HG02678 (cell line): ENCODE measurements at regions not wholly inside any gene's neighbourhood (a gene's known extent, or its start where the extent isn't known, plus 50 kb on each side); places are given as distances from the start of the nearest gene placed in this dataset.

Experiments
- ATAC-seq: cut with Tn5 transposase; IDR thresholded peaks from one replicate; pipeline ENCODE4 v1.9.1; 2021; ENCODE audit warnings: mild to moderate bottlenecking, moderate library complexity; ENCODE audit not compliant: unreplicated experiment

DNA sequence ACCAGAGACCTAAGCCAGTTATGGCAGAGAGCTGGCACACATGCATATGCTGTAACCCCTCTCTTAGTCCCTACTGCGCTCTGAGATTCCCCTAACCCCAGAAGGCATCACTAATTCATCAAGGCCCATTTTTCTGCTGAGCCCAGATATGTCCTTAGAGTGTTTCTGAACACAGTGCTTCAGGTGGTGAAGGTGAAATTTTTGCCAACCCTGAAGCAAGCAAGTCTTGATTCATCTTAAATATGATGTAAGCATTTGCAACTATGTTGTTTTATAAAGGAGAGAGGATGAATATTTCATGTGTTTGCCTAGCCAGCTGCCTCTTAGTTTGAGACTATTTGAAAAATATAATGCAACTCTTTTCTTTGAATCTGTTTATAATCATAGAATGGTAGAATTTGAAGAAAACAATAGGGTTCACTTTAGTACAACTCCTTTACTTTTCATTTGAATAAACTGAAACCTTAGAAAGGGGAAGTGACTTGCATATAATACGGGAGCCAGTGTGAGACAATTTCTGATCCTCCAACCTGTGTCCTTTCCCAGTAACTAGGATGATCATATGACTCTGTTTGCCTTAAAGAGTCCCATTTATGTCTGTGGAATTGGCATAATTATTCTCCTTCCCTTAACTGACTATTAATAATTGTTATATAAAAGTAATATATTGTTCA is 194.3 kb upstream of the MTNR1B start:
- peak; percentile 43 for ATAC-seq

DNA sequence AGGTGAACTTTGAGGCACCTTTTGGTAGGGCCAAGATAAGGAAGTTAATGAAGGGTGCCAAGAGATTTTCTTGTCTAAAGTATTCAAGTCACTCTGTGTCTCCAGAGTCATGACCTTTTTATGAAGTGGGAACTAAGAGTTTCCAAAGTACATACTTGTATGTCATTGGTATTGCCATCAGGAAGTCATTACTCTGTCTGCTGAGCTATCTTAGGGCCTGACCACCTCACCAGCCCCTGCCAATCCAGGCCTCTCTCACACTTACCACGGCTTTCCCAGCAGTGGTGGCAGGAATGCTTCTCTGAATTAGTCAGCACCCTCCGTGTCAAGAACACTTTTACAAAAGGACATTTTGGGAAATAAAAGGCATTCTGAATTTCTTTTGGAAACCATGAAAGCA is 192.8 kb upstream of the MTNR1B start:
- ATAC-seq: no peak

- no peak for ATAC-seq
These were observed 189.7 kb upstream of the MTNR1B start for GRCh38 chr11:92779746-92780145.

DNA sequence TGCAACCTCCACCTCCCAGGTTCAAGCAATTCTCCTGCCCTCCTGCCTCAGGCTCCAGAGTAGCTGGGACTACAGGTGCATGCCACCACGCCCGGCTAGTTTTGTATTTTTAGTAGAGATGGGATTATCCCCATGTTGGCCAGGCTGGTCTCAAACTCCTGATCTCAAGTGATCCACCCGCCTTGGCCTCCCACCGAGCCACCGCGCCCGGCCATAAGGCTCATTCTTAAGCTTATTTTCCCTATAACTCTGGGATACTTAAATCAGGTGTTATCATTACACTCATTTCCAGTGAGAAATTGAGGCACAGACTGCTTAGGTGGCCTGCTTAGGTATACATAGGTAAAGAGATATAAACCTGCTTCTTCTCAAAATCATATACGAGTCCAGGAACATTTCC is 188.3 kb upstream of the MTNR1B start:
- ATAC-seq: no peak

GRCh38 chr11:92782806-92783205 is 186.6 kb upstream of the MTNR1B start:
- ATAC-seq: no peak

- no peak for ATAC-seq
These were observed 185.1 kb upstream of the MTNR1B start for GRCh38 chr11:92784331-92784730.

- ATAC-seq: no peak
These were observed 181.8 kb upstream of the MTNR1B start for GRCh38 chr11:92787638-92788037.

DNA sequence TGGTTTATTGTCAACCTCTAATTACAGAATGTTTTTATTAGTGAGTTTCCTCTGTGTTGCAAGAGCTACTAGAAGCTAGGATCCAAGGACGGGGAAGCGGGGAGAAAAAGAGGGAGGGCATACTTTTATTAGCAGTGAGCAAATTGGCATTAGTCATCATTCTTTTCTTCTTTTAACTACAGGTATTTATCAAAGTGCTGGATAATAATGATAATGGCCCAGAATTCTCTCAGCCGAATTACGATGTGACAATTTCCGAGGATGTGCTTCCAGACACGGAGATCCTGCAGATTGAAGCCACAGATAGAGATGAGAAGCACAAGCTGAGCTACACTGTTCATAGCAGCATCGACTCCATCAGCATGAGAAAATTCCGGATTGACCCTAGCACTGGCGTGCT is 179.7 kb upstream of the MTNR1B start:
- ATAC-seq: no peak

GRCh38 chr11:92790366-92790765 is 179.1 kb upstream of the MTNR1B start:
- ATAC-seq: no peak

DNA sequence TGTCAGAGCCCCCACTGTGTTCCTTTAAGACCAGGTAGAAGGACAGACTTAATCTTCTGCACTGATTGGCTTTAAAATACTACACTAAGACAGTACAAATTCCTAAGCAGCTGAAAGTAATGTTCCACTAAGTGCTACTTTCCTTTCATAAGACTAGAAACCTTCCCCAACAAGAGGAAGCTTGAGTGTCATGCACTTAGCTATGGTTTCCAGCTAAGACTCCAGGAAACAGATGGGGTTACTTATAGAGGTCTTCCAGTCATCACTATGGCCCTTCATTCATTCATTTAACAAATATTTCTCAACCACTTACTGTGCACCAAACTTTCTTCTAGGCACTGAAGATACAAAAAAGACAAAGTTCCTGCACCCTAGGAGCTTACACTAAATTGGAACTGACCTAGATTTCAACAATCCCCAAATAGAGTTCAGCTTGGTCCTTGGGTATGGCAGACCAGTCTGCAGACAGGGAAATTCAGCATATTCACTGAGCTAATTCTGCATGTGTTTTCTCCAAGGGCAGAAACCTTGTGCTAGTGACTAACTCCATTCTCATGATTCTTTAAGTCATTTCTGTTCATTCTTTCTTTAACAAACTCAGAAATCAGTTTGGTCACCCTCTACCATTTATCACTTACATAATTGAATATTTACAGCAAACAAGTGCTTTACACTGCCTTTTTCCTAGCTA is 178.4 kb upstream of the MTNR1B start:
- ATAC-seq: no peak

DNA sequence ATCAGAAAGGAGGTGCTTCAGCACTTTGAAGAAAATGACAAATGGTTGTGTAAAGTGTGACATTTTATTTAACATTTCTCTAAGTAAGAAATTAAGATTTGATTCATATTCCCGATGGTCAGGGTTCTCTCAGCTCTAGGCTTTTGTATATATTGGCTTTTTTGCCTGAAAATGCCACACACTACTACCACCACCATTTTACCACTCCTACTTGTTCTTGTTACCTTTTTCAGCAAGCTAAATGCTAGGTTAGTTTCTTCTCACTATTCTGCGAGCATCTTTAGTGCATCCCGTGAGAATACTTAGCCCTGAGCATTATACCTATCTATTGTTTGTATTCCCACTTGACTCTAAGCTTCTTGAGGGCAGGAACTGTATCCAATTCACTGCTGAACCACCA is 177.6 kb upstream of the MTNR1B start:
- ATAC-seq: no peak

- ATAC-seq: no peak
These were observed 176.3 kb upstream of the MTNR1B start for GRCh38 chr11:92793189-92793588.

GRCh38 chr11:92794783-92795182 is 174.7 kb upstream of the MTNR1B start:
- no peak for ATAC-seq

DNA sequence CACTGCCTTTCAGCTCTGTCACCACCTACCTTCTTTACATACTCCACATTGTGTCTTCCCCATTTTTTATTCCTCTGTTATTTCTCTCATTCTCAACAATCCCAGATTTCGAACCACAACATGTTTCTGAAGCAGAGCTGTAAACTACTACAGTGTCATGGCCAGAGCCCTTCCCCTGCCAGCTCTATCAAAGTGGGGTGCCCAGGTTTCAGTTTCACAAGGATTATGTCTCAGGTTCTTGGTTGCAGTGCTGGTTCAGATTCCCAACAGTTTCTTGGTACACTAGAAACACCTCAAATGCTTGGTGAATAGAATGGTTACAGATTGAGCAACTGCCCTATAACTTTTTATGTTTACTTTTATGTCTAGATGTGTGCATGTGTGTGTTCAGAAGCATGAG is 172.7 kb upstream of the MTNR1B start:
- ATAC-seq: no peak

GRCh38 chr11:92797874-92798273 is 171.6 kb upstream of the MTNR1B start:
- ATAC-seq: no peak

DNA sequence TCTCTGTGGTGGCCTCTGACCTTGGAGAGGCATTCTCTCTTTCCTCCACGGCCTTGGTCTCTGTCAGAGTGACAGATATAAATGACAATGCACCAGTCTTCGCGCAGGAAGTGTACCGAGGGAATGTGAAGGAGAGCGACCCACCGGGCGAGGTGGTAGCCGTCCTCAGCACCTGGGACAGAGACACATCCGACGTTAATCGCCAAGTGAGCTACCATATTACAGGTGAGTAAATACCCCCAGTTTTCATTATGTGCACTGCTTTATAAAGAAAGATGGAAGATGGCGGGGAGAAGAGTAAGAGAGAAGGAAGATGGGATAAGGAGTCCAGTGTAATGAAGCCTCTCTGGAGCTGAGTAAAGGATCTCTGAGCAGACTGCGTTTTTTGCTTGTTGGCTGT is 167.8 kb upstream of the MTNR1B start:
- ATAC-seq: no peak

DNA sequence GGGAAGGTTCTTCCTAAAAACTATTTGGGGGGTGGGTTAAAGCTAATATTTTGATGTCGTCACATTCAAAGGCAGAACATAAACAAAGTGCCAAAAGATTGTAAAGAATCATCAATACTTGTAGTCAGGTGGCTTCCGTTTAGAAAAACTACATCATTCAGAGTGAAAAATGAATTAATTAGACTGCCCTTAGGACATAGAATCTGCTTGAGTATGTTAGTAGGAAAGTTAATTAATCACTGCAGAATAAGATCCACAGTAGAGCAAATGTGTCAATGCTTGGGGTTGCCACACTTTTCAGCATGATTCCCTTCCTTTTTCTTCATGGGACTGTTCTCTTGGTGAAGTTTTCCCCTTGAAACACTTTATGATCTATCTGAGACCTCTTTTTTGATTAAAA is 166.8 kb upstream of the MTNR1B start:
- ATAC-seq: no peak

- no peak for ATAC-seq
These were observed 166.1 kb upstream of the MTNR1B start for GRCh38 chr11:92803391-92803790.

- no peak for ATAC-seq
These were observed 165.0 kb upstream of the MTNR1B start for GRCh38 chr11:92804388-92804966.

GRCh38 chr11:92808022-92808421 is 161.4 kb upstream of the MTNR1B start:
- no peak for ATAC-seq

GRCh38 chr11:92810423-92811064 is 158.9 kb upstream of the MTNR1B start:
- ATAC-seq: no peak

- no peak for ATAC-seq
These were observed 158.1 kb upstream of the MTNR1B start for GRCh38 chr11:92811341-92811740.
